GDM1 (cell line): ENCODE measurements at regions not wholly inside any gene's neighbourhood (a gene's known extent, or its start where the extent isn't known, plus 50 kb on each side); places are given as distances from the start of the nearest gene placed in this dataset.

Experiments
- DNase-seq: peaks from one replicate; lab custom pipeline; 2025; lab: John Stamatoyannopoulos, UW

GRCh38 chr10:61089251-61089650 lies 145.3 kb upstream of the RHOBTB1 start:
- no peak for DNase-seq

DNA sequence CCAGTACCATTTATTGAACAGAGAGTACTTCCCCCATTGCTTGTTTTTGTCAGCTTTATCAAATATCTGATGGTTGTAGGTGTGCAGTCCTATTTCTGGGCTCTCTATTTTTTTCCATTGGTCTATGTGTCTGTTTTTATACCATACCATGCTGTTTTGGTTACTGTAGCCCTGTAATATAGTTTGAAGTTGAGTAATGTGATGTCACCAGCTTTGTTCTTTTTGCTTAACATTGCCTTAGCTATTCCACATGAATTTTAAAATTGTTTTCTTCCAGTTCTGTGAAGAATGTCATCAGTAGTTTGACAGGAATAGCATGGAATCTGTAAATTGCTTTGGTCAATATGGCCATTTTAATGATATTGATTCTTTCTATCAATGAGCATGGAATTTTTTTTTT lies 140.5 kb upstream of the RHOBTB1 start:
- DNase-seq = no peak

GRCh38 chr10:61081301-61081700 lies 137.3 kb upstream of the RHOBTB1 start:
- no peak for DNase-seq

GRCh38 chr10:61078542-61079275 lies 134.7 kb upstream of the RHOBTB1 start:
- DNase-seq = no peak

DNA sequence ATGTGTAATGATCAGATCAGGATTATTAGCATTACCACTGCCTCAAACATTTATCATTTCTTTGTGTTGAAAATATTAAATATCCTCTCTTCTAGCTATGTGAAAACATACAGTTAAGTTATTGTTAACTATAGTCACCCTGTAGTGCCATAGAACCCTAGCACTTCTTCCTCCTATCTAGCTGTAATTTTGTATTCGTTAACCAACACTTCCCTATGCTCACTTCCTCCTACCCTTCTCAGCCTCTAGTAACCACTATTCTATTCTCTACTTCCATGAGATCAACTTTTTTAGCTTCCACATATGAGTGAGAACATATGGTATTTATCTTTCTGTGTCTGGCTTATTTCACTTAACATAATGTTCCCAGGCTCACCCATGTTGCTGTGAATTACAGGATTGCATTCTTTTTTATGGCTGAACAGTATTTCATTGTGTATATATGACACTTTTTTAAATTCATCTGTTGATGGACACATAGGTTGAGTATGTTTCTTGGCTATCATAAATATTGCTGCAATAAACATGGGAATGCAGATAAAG lies 132.7 kb upstream of the RHOBTB1 start:
- no peak for DNase-seq

GRCh38 chr10:61073391-61073790 lies 129.4 kb upstream of the RHOBTB1 start:
- no peak for DNase-seq

GRCh38 chr10:61071580-61071979 lies 127.6 kb upstream of the RHOBTB1 start:
- DNase-seq = no peak

DNA sequence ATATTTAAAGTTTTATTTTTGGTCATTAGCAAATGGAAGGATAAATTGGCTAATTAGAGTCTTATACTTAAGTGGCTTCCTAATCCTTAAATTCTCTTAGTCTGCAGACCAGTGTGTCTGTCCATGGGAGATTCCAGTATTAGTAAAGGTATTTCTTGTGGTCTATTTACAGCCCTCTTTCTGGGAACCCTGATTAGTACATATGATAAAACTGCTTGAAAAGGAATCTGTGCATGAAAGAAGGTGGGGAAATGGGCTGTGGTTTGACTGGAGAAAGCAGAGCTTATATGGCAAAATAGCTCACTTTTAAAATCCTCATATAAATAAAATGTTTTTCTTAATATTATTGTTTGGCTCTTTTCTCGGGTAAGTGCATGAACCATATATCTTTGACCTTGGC lies 124.5 kb upstream of the RHOBTB1 start:
- DNase-seq = no peak

GRCh38 chr10:61067671-61068336 lies 123.8 kb upstream of the RHOBTB1 start:
- no peak for DNase-seq

DNA sequence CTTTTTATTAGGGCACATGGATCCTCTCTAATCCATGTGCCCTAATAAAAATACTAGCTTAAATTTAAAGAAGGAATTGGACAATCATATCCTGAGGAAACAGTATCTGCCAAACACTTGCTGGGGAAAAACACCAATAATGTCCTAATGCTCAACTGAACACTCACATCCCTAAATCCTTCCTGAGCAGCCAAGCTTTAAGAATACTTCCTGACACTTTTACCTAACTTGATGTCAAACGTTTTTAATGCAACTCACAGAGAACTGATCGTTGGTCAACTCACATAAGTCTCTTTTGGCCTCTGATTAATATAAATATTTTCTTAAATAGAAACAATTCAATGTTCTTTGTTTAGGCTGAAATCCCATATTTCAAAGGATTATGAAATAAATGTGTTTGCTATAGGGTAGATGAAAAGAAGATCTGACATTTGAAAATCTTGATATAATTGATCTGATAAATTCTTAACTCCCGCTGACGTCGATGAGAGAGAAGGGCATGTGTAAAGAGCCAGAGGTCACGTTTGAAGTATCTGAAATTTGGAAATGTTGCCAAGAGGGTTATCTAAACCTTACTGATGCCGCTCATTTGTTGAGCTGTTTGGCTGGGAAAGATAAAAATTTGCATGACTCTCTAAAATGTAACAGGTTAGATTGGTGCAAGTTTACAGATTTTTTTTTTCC lies 122.8 kb upstream of the RHOBTB1 start:
- DNase-seq = no peak

- no peak for DNase-seq
Observed at GRCh38 chr10:61065051-61065450, 121.1 kb upstream of the RHOBTB1 start.

GRCh38 chr10:61064356-61064755 lies 120.4 kb upstream of the RHOBTB1 start:
- DNase-seq = no peak

GRCh38 chr10:61063901-61064300 lies 119.9 kb upstream of the RHOBTB1 start:
- no peak for DNase-seq

GRCh38 chr10:61063034-61063433 lies 119.0 kb upstream of the RHOBTB1 start:
- no peak for DNase-seq

DNA sequence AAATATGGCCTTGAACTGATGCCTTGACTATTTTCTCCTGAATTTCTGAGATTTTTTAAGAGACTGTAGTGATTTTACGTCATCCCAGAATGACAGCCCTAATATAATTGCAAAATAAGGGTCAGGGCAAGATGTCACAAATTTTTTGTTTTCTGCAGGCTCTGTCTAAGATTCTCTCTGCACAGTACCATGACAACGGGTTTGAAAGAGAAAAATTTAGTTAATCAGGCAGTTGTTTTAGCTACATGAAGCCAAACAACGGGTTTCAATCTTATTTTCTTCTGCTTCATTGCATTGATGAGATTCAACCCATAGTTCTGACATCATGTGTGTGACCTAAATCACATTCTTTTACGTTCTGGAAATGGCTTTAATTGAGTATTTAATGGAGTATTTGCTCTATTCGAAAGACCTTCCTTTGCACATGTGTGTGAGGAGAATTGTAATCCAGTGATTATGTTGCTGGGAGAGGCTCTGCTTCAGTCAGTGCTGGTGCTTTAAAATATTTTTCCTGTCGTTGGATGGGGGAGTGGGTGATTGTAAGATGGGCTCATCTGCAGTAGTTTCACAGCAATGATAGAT lies 118.0 kb upstream of the RHOBTB1 start:
- DNase-seq = no peak

GRCh38 chr10:61059636-61060035 lies 115.7 kb upstream of the RHOBTB1 start:
- DNase-seq = no peak

DNA sequence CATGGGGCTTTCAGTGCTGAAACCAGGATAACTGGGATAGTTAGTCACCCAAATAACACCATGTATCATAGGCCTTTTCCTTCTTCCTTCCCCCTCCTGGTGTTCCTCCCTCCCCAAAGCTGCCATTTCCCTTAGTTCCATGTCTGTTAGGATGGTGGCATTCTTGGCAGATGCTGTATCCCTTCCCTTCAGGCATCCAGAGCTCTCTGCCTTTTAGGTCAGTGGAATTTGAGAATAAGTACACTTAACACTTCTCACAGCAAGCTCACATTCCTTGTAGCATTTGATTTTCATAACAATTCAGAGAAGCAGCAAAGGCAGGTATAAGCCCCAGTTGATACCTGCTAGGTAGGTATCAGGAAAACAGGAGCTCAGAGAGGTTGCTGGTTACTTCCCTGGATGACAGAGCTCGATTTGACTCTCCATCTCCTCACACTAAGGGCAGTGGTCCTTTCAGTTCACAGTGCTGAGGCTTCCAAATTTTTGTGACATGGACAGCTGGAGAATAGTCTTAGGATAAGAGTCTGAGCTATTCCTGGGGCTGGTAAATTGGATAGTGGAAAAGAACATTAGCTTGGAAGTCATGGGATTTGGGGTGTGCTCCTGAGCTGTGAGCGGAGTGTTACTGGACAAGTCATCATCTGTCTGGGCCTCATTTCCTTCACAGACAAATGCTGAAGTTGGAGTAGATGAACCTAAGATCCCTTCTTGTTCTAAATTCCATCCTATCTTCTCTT lies 108.7 kb upstream of the RHOBTB1 start:
- no peak for DNase-seq

- DNase-seq = no peak
Observed at GRCh38 chr10:61051344-61051743, 107.4 kb upstream of the RHOBTB1 start.

- DNase-seq = no peak
Observed at GRCh38 chr10:61050120-61050745, 106.2 kb upstream of the RHOBTB1 start.

DNA sequence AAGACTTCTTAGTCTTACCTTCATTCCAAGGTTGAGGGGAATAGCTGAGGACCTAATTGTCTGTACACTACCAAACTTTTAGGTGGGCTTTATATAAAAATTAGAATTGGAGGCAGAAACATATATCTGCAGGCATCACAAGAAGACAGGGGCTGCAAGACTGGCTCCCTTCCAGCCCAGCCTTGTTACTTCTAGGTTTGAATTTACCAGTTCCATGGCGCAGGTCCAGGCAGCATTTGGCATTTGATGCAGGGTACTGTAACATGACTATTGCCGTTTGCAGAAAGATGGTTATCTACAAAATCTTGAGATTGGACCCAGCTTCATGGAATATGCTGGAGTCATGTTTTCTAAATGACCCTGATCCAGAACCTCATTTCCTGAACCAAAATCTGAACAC lies 105.4 kb upstream of the RHOBTB1 start:
- no peak for DNase-seq

DNA sequence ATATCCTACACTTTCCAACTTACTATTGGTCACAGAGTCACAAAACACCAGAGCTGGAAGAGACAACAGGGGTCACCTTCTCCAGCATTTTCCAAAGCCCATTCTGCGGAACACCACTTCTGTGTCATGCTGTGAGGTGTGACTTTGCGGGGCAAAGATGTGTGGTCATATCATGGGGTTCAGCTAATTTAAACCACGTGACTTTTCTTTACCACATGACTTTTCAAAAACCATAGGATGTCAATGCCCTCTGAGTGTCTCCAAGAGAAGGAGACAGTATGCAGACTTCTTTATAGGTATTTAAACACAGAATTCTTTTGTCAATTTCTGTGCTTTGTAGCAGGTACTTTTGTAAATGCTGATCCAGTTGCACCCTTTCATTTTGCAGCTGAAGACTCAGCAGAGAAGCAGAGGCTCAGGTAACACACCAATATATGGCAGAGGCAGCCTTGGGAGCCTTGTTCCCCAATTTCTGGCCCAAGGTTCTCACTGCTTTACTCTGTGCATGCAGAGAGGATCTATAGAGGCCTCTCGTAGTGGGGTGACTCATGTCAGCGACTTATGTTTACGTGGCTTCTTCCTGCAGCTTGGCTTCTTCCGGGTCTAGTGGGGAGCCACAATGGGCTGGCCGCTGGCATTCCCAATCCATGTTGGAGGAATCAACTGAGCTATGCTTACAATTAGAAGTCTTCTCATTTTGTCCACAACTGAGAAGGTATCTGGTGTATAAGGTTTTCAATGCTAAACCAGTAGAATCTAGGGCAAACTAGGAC lies 104.0 kb upstream of the RHOBTB1 start:
- no peak for DNase-seq
